Ishikawa (cell line): ENCODE measurements at regions not wholly inside any gene's neighbourhood (a gene's known extent, or its start where the extent isn't known, plus 50 kb on each side); places are given as distances from the start of the nearest gene placed in this dataset.

Experiments used
- EGR1 ChIP-seq: IDR thresholded peaks from 2 replicates; pipeline ENCODE4 v1.6.1; 2012
- EP300 ChIP-seq: IDR thresholded peaks from 2 replicates; pipeline ENCODE4 v1.6.1; 2012; ENCODE audit warnings: borderline replicate concordance
- RAD21 ChIP-seq: IDR thresholded peaks from 2 replicates; pipeline ENCODE4 v1.6.1; 2012; ENCODE audit warnings: low read depth
- TCF12 ChIP-seq: IDR thresholded peaks from 2 replicates; pipeline ENCODE4 v1.6.1; 2012; ENCODE audit warnings: low read depth
- TF ChIP-seq, protein P1 (sequence below): IDR thresholded peaks from 2 replicates; pipeline ENCODE4 v1.6.1; 2012; ENCODE audit warnings: low read depth, mild to moderate bottlenecking

DNA sequence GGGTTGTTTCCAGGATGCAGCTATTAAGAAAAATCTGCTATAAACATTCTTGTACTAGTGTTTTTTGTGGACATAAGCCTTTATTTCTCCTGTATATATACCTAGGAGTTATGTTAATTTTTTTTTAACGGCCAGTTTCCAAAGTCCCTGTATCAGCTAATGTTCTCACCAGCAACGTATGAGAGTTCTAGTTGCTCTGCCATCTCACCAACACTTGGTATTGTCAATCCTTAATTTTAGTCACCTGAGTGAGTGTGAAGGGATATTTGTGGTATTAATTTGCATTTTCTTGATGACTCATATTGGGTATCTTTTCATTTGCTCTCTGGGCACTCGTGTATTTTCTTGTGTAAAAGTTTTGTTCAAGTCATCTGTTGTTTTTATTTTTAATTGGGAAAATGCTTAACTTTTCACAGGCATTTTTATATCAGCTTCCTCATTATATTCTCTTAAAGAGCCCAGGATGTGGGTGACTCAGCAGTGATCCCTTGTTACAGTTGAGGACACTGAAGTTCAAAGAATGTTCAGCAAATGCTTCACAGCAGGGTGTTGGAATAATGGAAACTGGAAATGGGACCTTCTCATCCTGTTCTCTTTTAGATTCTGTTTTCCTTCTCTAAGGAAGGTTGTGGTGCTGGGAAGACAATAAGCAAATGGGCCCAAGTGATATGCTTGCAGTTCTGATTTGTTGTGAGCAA lies 176.3 kb upstream of the PRNP start:
- TF ChIP-seq EP300, result no peak
- TF ChIP-seq, protein P1, sequence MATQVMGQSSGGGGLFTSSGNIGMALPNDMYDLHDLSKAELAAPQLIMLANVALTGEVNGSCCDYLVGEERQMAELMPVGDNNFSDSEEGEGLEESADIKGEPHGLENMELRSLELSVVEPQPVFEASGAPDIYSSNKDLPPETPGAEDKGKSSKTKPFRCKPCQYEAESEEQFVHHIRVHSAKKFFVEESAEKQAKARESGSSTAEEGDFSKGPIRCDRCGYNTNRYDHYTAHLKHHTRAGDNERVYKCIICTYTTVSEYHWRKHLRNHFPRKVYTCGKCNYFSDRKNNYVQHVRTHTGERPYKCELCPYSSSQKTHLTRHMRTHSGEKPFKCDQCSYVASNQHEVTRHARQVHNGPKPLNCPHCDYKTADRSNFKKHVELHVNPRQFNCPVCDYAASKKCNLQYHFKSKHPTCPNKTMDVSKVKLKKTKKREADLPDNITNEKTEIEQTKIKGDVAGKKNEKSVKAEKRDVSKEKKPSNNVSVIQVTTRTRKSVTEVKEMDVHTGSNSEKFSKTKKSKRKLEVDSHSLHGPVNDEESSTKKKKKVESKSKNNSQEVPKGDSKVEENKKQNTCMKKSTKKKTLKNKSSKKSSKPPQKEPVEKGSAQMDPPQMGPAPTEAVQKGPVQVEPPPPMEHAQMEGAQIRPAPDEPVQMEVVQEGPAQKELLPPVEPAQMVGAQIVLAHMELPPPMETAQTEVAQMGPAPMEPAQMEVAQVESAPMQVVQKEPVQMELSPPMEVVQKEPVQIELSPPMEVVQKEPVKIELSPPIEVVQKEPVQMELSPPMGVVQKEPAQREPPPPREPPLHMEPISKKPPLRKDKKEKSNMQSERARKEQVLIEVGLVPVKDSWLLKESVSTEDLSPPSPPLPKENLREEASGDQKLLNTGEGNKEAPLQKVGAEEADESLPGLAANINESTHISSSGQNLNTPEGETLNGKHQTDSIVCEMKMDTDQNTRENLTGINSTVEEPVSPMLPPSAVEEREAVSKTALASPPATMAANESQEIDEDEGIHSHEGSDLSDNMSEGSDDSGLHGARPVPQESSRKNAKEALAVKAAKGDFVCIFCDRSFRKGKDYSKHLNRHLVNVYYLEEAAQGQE, result no peak
- TF ChIP-seq EGR1, result no peak
- TF ChIP-seq RAD21, result no peak
- no peak for TF ChIP-seq TCF12
